Panc1 (cell line): ENCODE measurements at regions not wholly inside any gene's neighbourhood (a gene's known extent, or its start where the extent isn't known, plus 50 kb on each side); places are given as distances from the start of the nearest gene placed in this dataset.

ENCODE experiments used
- ATAC-seq: fragments of 200-7000 bp; cut with Tn5 transposase; 2 replicates; pipeline ENCODE4 v1.9.1; 2020; ENCODE audit warnings: mild to moderate bottlenecking, moderate library complexity
- BruUV-seq: library from RNA; stranded (reverse); fragments of 400-500 nt; replicated peaks from 2 replicates; lab custom pipeline; 2021; lab: Mats Ljungman, UMichigan
- CTCF ChIA-PET: fragments of 300-600 bp; sonication (Branson Sonifier 250); formaldehyde crosslinking; loops from one replicate; lab custom pipeline; 2022; ENCODE audit warnings: antibody characterized with exemption; lab: Charles Lee
- POLR2A ChIA-PET: fragments of 300-600 bp; sonication (Branson Sonifier 250); formaldehyde crosslinking; loops from one replicate; lab custom pipeline; 2022; ENCODE audit warnings: antibody characterized with exemption; lab: Charles Lee
- DNase-seq: peaks from one replicate; pipeline ENCODE4 v3.0.0-alpha.2; 2010; ENCODE audit warnings: low read depth, low spot score
- H3K27ac ChIP-seq: 2 replicates; pipeline ENCODE4 v1.5.1; 2011; ENCODE audit warnings: mild to moderate bottlenecking, low read length, inconsistent platforms
- H3K27me3 ChIP-seq: fragments of 200-500 bp; sonication (Bioruptor generic); 2 replicates; pipeline ENCODE4 v1.6.0; 2014; ENCODE audit warnings: low read length, inconsistent platforms; ENCODE audit not compliant: control insufficient read depth, insufficient read depth
- H3K36me3 ChIP-seq: fragments of 200-500 bp; sonication (Bioruptor generic); 2 replicates; pipeline ENCODE4 v1.5.1; 2014; ENCODE audit warnings: inconsistent platforms, mild to moderate bottlenecking, low read length, moderate library complexity; ENCODE audit not compliant: control insufficient read depth, insufficient read depth
- H3K4me1 ChIP-seq: 2 replicates; pipeline ENCODE4 v1.5.1; 2011; ENCODE audit warnings: inconsistent platforms, mild to moderate bottlenecking, low read length, moderate library complexity; ENCODE audit not compliant: control insufficient read depth, insufficient read depth
- H3K4me3 ChIP-seq, 2 experiments: 2 replicates each; pipeline ENCODE4 v1.5.1; 2011 to 2012; ENCODE audit warnings: low read depth in 2 of 2, low read length in 2 of 2, mild to moderate bottlenecking in 2 of 2, inconsistent platforms in 1 of 2, moderate library complexity in 1 of 2
- H3K9me3 ChIP-seq: fragments of 200-500 bp; sonication (Bioruptor generic); 2 replicates; pipeline ENCODE4 v1.5.1; 2014; ENCODE audit warnings: low read depth, mild to moderate bottlenecking, inconsistent platforms, low read length, moderate library complexity; ENCODE audit not compliant: control insufficient read depth, insufficient read depth
- CTCF ChIP-seq: fragments of 450-650 bp; IDR thresholded peaks from 2 replicates; pipeline ENCODE4 v1.5.1; 2017; ENCODE audit warnings: mild to moderate bottlenecking
- POLR2AphosphoS5 ChIP-seq: IDR thresholded peaks from 2 replicates; pipeline ENCODE4 v1.6.1; 2012; ENCODE audit warnings: mild to moderate bottlenecking, low read depth, low read length, moderate library complexity
- REST ChIP-seq, 2 experiments: IDR thresholded peaks; 2 replicates each; pipeline ENCODE4 v1.6.1; 2011 to 2012; ENCODE audit warnings: low read depth in 2 of 2, control low read depth in 1 of 2, low read length in 1 of 2, mild to moderate bottlenecking in 1 of 2, moderate library complexity in 1 of 2; ENCODE audit not compliant: insufficient read depth in 1 of 2
- SIN3A ChIP-seq: IDR thresholded peaks from 2 replicates; pipeline ENCODE4 v1.6.1; 2012; ENCODE audit warnings: low read depth, mild to moderate bottlenecking, low read length, moderate library complexity, borderline replicate concordance; ENCODE audit not compliant: insufficient read depth
- TCF7L2 ChIP-seq: IDR thresholded peaks from 2 replicates; pipeline ENCODE4 v1.6.1; 2011; ENCODE audit warnings: mild to moderate bottlenecking, low read depth, low read length, inconsistent platforms
- in situ Hi-C: cut with HindIII; loops from 2 replicates; pipeline ENCODE4 v1.10.0; 2016; ENCODE audit warnings: low sequenced_read_pairs, low pct_unique_long_range_greater_than_20kb
- intact Hi-C: fragments of 100-400 bp; cut with micrococcal nuclease; formaldehyde crosslinking; loops from one replicate; pipeline ENCODE4 v1.10.0; 2022; ENCODE audit not compliant: unreplicated experiment

DNA sequence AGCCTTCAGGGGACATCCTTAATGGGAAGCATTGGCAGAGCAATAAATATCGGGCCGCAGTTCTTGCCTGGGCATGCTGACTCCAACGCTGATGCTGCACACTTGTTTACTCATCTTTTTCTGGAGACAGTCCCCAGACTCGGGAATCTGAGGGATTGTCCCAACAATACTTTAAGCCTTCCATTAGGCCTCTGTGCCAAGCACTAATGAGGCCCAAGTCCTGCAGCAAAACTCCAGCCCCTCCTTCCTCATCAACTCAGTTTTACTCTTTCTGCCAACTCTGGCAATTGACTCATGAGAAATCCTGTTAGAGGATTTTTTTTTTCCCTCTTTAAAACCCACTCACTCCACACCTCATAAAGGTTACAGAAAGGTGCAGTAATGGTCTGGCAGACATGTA is 233.4 kb upstream of the PELI2 start:
- no peaks in the 10 kb centered on the region for H3K27me3 ChIP-seq
- H3K4me3 ChIP-seq, result no peak overlapping the region
- ATAC-seq (no peak), DNase-seq (no peak)
- H3K27ac ChIP-seq, result no peak overlapping the region
- no TSS peak for BruUV-seq
- CTCF ChIA-PET, result no interaction called here
- in situ Hi-C loops (no loop called here), intact Hi-C loops (no loop called here)
- no peaks in the 10 kb centered on the region for H3K9me3 ChIP-seq
- no peaks in the 10 kb centered on the region for H3K36me3 ChIP-seq
- no peaks in the 10 kb centered on the region for H3K4me1 ChIP-seq
- no peak for TF ChIP-seq SIN3A
- no peak for TF ChIP-seq CTCF
- no peak for TF ChIP-seq POLR2AphosphoS5
- TF ChIP-seq REST (IDR thresholded peaks at IDR 0.05; ENCODE audit: insufficient read depth in 1 of 2, low read depth in 2 of 2, low read length in 1 of 2), result no peak
- no peak for TF ChIP-seq TCF7L2
- POLR2A ChIA-PET, result no interaction called here

- no peak overlapping the region for H3K4me3 ChIP-seq
- no peaks in the 10 kb centered on the region for H3K36me3 ChIP-seq
- no peaks in the 10 kb centered on the region; the same call in 1 of the 2 replicates for H3K27me3 ChIP-seq
- no peaks in the 10 kb centered on the region for H3K4me1 ChIP-seq
- TF ChIP-seq SIN3A, result no peak
- TF ChIP-seq CTCF, result no peak
- TF ChIP-seq REST (IDR thresholded peaks at IDR 0.05; ENCODE audit: insufficient read depth in 1 of 2, low read depth in 2 of 2, low read length in 1 of 2), result no peak
- TF ChIP-seq TCF7L2, result no peak
- no peak for TF ChIP-seq POLR2AphosphoS5
- H3K27ac ChIP-seq, result no peak overlapping the region
- no peaks in the 10 kb centered on the region for H3K9me3 ChIP-seq
- ChIA-PET CTCF (no interaction called here), POLR2A (no interaction called here)
- in situ Hi-C loops, result no loop called here
- ATAC-seq, result no peak
- no TSS peak for BruUV-seq
- no peak for DNase-seq
- intact Hi-C loops, result no loop called here
These were observed 229.1 kb upstream of the PELI2 start for GRCh38 chr14:55889124-55889523.
